Neural cell (in vitro differentiated cells): ENCODE measurements at regions not wholly inside any gene's neighbourhood (a gene's known extent, or its start where the extent isn't known, plus 50 kb on each side); places are given as distances from the start of the nearest gene placed in this dataset.

ENCODE experiments used
- H2AFZ ChIP-seq: fragments of 200-600, 300-800 bp; sonication (generic), shearing (Covaris generic); 2 replicates; pipeline ENCODE4 v1.6.0; 2014; ENCODE audit warnings: low read depth, mild to moderate bottlenecking, antibody characterized with exemption, low read length, moderate library complexity
- H3F3A ChIP-seq: fragments of 200-600 bp; shearing (Covaris generic); 2 replicates; pipeline ENCODE4 v1.6.1; 2016; ENCODE audit warnings: mild to moderate bottlenecking, moderate library complexity, mixed read lengths, antibody characterized with exemption, low read length; ENCODE audit not compliant: insufficient read depth, poor library complexity, severe bottlenecking
- H3K27ac ChIP-seq: fragments of 200-600, 300-800 bp; sonication (generic), shearing (Covaris generic); 2 replicates; pipeline ENCODE4 v1.5.1; 2014; ENCODE audit warnings: mild to moderate bottlenecking, low read length, moderate library complexity
- H3K27me3 ChIP-seq: fragments of 300-800, 200-600 bp; sonication (generic), shearing (Covaris generic); 2 replicates; pipeline ENCODE4 v1.6.0; 2014; ENCODE audit warnings: mild to moderate bottlenecking, low read depth, low read length, moderate library complexity; ENCODE audit not compliant: insufficient read depth
- H3K36me3 ChIP-seq: fragments of 300-800, 200-600 bp; sonication (generic), shearing (Covaris generic); 2 replicates; pipeline ENCODE4 v1.5.1; 2014; ENCODE audit warnings: mild to moderate bottlenecking, antibody characterized with exemption, low read length, moderate library complexity; ENCODE audit not compliant: insufficient read depth
- H3K4me2 ChIP-seq: fragments of 300-800, 200-600 bp; sonication (generic), shearing (Covaris generic); 2 replicates; pipeline ENCODE4 v1.6.0; 2014; ENCODE audit warnings: mild to moderate bottlenecking, low read length
- H3K4me3 ChIP-seq: fragments of 300-800, 200-600 bp; sonication (generic), shearing (Covaris generic); 2 replicates; pipeline ENCODE4 v1.5.1; 2014; ENCODE audit warnings: mild to moderate bottlenecking, low read length, moderate library complexity
- H3K79me2 ChIP-seq: fragments of 200-600 bp; shearing (Covaris generic); replicated peaks from 2 replicates; pipeline ENCODE4 v1.6.0; 2014; ENCODE audit warnings: mild to moderate bottlenecking, low read length, moderate library complexity; ENCODE audit not compliant: insufficient read depth
- H3K9ac ChIP-seq: fragments of 300-800, 200-600 bp; sonication (generic), shearing (Covaris generic); 2 replicates; pipeline ENCODE4 v1.6.1; 2016; ENCODE audit warnings: mild to moderate bottlenecking, low read length, mixed read lengths
- H3K9me2 ChIP-seq: fragments of 200-600 bp; shearing (Covaris generic); 2 replicates; pipeline ENCODE4 v1.6.1; 2016; ENCODE audit warnings: mild to moderate bottlenecking, low read length, mixed read lengths; ENCODE audit not compliant: insufficient read depth
- H3K9me3 ChIP-seq: fragments of 200-600, 300-800 bp; sonication (generic), shearing (Covaris generic); 2 replicates; pipeline ENCODE4 v1.6.1; 2016; ENCODE audit warnings: mild to moderate bottlenecking, mixed run types, low read length, moderate library complexity, mixed read lengths
- H4K20me1 ChIP-seq: fragments of 200-600 bp; shearing (Covaris generic); 2 replicates; pipeline ENCODE4 v1.6.1; 2016; ENCODE audit warnings: mild to moderate bottlenecking, mixed run types; ENCODE audit not compliant: insufficient read depth
- CTCF ChIP-seq: fragments of 450-650 bp; IDR thresholded peaks from 2 replicates; pipeline ENCODE4 v1.5.1; 2014; ENCODE audit warnings: antibody characterized with exemption, mild to moderate bottlenecking, moderate library complexity; ENCODE audit not compliant: poor library complexity, severe bottlenecking
- EP300 ChIP-seq: fragments of 450-650 bp; conservative IDR thresholded peaks from 2 replicates; pipeline ENCODE4 v1.6.1; 2014; ENCODE audit warnings: antibody characterized with exemption, mild to moderate bottlenecking, moderate library complexity; ENCODE audit not compliant: poor library complexity, severe bottlenecking
- EZH2 ChIP-seq: fragments of 200-600, 300-800 bp; shearing (Covaris generic), sonication (generic); IDR thresholded peaks from 2 replicates; pipeline ENCODE4 v1.6.1; 2014; ENCODE audit warnings: antibody characterized with exemption, low read length, borderline replicate concordance, mild to moderate bottlenecking; ENCODE audit not compliant: insufficient read depth, poor library complexity, severe bottlenecking
- MXI1 ChIP-seq: fragments of 450-650 bp; conservative IDR thresholded peaks from 2 replicates; pipeline ENCODE4 v1.6.1; 2014; ENCODE audit warnings: antibody characterized with exemption, mild to moderate bottlenecking; ENCODE audit not compliant: poor library complexity, severe bottlenecking
- POLR2AphosphoS5 ChIP-seq: IDR thresholded peaks from 2 replicates; pipeline ENCODE4 v1.6.1; 2012
- RAD21 ChIP-seq: fragments of 450-650 bp; conservative IDR thresholded peaks from 2 replicates; pipeline ENCODE4 v1.6.1; 2014; ENCODE audit warnings: antibody characterized with exemption, mild to moderate bottlenecking, moderate library complexity
- REST ChIP-seq: IDR thresholded peaks from 2 replicates; pipeline ENCODE4 v1.6.1; 2012; ENCODE audit warnings: borderline replicate concordance
- SMC3 ChIP-seq: fragments of 450-650 bp; conservative IDR thresholded peaks from 2 replicates; pipeline ENCODE4 v1.6.1; 2014; ENCODE audit warnings: antibody characterized with exemption, mild to moderate bottlenecking, moderate library complexity; ENCODE audit not compliant: poor library complexity
- TAF1 ChIP-seq: IDR thresholded peaks from 2 replicates; pipeline ENCODE4 v1.6.1; 2012; ENCODE audit warnings: low read depth

GRCh38 chr18:38460657-38461056 is 895.1 kb upstream of the CELF4 start:
- TF ChIP-seq EZH2 (no peak), TAF1 (no peak), SMC3 (no peak), POLR2AphosphoS5 (no peak), EP300 (no peak), MXI1 (no peak), CTCF (no peak), REST (no peak), RAD21 (no peak)
- Histone ChIP-seq H3K4me2 (no peak overlapping the region), H3K9ac (no peak overlapping the region), H4K20me1 (no peaks in the 10 kb centered on the region), H2AFZ (no peak overlapping the region), H3K9me2 (no peaks in the 10 kb centered on the region), H3K4me3 (no peak overlapping the region), H3K36me3 (no peaks in the 10 kb centered on the region), H3K79me2 (no peaks in the 10 kb centered on the region), H3K27ac (no peak overlapping the region), H3K9me3 (no peaks in the 10 kb centered on the region), H3F3A (no peaks in the 10 kb centered on the region), H3K27me3 (no peaks in the 10 kb centered on the region)

DNA sequence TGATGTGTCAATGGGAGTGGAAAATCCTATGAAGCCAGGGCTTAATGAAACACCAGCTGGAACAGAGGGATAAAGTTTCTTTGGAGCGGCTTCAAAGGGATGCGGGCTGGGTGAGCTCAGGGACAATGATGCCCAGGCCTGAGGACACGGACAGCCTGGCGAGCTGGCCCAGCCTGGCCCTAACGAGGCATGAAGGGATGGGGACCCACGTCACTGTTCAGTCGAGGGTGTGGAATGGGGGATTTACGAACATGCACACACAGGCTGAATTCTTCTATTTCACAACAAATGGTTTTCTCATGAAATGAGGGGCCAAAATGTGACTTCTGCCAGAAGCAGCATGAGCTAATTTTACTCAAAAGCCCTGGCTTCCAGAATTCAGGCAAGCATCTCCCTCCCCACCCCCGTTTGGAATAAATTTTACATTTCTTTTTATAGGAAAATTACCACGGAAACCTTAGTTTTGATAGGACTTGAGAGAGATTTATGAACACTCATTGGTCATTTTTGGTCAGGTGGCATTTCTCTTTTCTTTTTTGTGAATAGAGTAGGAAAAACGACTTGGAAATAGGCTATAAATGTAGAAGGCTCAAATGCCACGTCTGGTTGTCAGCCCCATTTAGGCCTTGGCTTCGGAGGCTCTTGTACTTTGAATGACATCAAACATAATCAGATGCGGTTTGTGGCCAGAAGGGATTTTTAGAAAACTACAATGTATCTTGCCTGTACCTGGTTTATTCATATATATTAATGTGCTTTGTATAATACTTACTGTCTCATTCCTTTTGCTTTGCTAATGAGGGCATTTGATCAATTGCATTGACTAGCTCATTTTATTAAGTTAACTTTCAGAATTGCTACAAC is 893.8 kb upstream of the CELF4 start:
- no peak overlapping the region for H2AFZ ChIP-seq
- no peaks in the 10 kb centered on the region for H3K9me2 ChIP-seq
- no peaks in the 10 kb centered on the region for H3K27me3 ChIP-seq
- no peaks in the 10 kb centered on the region for H3K36me3 ChIP-seq
- no peaks in the 10 kb centered on the region for H3F3A ChIP-seq
- no peaks in the 10 kb centered on the region for H3K79me2 ChIP-seq
- no peaks in the 10 kb centered on the region for H4K20me1 ChIP-seq
- no peak overlapping the region for H3K4me2 ChIP-seq
- H3K27ac ChIP-seq: no peak overlapping the region
- TF ChIP-seq CTCF: no peak
- TF ChIP-seq REST: no peak
- TF ChIP-seq SMC3: no peak
- TF ChIP-seq EZH2: no peak
- no peak for TF ChIP-seq RAD21
- no peak for TF ChIP-seq TAF1
- no peak for TF ChIP-seq MXI1
- TF ChIP-seq EP300: no peak
- no peak for TF ChIP-seq POLR2AphosphoS5
- no peaks in the 10 kb centered on the region for H3K9me3 ChIP-seq
- no peak overlapping the region for H3K4me3 ChIP-seq
- no peak overlapping the region for H3K9ac ChIP-seq
